A172 (cell line): ENCODE measurements at regions not wholly inside any gene's neighbourhood (a gene's known extent, or its start where the extent isn't known, plus 50 kb on each side); places are given as distances from the start of the nearest gene placed in this dataset.
A peak's percentile ranks its signal among the peaks of the same experiment; 100 is the strongest.
"Not testable (repeated sequence)": the region's sequence is repeated elsewhere in the genome, so short reads cannot be mapped to it uniquely, and the experiment has no call there.

Experiments
- DNase-seq: peaks from one replicate; pipeline ENCODE4 v3.0.0-alpha.2; 2015; ENCODE audit warnings: low spot score

DNA sequence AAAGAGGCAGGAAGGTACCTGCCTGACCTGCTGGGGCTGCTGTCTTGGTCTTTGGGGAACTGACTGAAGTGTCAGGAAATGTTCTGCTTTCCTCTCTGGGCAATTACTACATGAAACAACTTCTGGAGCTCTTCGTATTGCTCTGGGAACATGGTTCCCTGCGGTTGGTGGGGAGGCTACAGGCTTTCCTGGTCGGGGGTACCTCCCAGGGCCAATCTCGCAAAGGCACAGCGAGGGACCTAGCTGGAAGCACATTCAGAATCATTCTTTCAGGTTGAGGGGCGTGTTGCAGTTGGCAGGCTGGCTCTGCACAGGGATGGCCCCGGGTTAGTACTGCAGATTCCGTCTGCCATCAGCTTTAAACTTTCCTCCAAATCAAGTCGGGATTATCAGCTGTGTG lies 88.9 kb upstream of the RANBP3L start:
- DNase-seq: no peak

DNA sequence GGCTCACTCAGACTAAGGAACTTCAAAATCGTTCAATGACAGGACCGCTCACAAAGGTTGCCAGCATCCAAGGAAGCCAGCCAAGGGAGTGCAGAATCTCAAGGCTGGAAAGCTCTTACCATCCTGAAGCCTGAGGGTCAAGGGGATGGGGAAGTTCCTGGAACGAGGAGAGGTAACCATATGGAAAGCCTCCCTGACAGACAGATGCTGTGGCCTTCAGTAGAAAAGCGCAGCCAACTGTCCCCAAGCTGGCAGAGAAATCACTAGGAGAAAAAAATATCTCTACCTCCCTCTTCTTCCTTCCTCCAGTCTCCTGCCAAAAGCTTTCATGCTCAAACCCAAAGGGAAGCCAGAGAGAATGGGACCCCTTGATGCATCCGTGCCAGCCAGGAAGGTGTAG lies 90.5 kb upstream of the RANBP3L start:
- DNase-seq: no peak

DNA sequence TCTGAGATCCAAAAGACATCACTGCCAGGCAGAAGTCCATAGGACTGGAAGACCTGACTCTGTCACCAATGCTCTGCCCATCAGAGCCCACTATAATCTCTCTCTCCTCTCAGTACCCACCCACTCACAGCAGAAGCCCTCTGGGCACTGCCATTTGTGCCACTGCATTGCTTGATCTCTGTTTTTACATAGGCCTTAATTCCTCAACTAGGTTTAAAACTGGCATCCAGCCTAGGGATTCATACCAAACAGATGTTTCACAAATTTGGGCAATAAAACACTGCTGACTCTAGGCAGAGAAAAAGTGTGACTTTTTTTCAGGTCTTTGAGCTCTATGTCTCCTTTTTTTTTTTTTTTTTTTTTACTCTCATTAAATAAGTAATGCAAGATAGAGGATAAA lies 91.1 kb upstream of the RANBP3L start:
- DNase-seq: peak; percentile 53

DNA sequence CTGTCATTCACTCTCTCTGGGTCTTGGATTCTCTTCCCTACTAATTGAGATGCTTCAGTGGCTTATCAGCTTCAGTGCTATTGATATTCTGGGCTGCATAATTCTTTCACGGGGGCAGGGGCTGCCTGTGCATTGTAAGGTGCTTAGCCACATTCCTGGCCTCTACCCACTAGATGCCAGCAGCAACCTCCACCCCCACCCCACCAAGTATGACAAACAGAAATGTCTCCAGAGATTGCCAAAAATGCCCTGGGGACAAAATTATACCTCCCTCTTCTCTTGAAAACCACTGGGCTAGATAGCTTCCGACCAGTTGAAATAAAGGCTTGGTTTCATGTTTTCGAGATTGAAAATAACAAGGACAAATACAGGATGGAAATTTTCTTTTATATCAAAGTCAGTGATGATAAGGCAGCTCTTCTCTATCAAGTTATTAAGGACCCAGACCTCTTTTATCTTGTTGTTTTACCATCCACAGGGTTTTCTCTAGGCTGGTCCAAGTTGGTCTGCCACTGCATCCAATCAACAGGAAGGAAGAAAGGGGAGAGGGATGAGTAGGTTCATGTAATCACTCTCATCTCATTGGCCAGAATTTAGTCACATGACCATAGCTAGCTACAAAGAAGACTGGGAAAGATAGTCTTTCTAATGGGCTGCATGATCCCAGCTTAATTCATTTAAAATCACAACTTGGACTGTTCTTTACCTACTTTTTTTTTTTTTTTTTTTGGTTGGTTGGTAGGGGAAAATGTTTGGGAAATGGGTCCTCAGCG lies 92.1 kb upstream of the RANBP3L start:
- no peak for DNase-seq

DNA sequence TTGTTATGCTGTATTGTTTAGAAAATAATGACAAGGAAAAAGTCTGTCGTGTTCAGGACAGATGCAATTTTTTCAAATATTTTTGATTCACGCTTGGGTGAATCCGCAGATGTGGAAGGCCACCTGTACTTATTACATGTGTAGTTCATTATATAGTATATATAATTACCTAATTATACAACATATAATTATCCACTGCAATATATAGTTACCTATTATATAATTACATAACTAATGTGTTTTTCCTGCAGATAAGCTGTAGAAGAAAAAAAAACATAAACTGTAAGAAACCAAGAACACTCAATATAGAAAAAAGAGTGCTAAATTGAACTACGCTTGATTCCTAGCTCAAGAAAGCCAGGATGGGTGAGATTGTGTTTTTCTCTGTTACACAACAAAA lies 93.6 kb upstream of the RANBP3L start:
- no peak for DNase-seq

DNA sequence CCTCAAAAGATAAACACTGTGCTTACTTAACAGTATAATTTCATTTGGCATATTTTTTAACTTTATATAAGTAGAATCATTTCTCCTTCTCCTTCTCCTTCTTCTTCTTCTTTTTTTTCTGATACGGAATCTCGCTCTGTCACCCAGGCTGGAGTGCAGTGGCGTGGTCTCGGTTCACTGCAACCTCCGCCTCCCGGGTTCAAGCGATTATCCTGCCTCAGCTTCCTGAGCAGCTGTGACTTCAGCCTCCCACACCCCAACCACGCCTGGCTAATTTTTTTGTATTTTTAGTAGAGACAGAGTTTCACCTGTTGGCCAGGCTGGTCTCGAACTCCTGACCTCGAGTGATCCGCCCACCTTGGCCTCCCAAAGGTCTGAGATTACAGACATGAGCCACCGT lies 94.2 kb upstream of the RANBP3L start:
- not testable (repeated sequence) for DNase-seq

DNA sequence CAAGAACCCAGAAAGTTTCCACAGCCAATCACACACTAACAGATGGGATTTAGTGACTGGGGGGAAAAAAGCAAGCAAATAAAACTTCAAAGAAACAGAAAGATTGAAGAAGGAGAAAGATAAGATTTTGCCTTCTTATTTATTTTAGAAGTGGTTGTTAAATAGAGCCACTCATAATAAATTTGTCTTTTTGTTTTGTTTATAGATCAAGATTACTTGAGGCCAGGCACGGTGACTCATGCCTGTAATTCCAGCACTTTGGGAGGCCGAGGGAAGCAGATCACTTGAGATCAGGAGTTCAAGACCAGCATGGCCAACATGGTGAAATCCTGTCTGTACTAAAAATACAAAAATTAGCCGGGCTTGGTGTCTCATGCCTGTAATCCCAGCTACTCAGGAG lies 94.9 kb upstream of the RANBP3L start:
- DNase-seq: no peak

DNA sequence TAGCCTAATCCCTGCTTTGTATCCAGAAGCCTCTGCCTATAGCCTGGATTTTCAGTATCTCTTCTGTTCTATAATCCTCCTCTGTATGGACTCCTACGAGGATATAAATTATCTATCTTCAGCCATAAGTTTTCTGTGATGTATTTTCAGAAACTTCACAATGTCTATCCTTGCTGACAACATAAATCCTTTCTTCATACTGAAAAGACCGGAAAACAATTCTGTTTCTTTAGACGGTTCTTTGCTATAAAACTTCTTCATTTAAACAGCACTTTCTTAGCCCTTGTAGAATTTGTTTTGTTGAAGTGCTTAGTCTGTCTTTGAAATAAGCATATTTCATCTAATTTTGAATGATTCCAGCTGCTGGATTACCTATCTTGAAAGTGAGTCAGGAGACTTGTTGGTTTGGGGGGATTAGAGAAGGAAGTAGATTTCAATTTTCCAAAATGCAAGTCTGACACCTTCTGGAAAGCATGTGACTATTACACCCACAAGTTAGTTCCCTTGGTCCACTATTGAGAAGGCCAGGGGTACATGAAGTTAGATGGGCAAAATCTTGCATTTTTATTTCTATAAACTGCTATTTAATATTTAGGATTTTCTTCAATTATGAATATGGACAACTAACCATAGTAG lies 96.3 kb upstream of the RANBP3L start:
- DNase-seq: no peak

DNA sequence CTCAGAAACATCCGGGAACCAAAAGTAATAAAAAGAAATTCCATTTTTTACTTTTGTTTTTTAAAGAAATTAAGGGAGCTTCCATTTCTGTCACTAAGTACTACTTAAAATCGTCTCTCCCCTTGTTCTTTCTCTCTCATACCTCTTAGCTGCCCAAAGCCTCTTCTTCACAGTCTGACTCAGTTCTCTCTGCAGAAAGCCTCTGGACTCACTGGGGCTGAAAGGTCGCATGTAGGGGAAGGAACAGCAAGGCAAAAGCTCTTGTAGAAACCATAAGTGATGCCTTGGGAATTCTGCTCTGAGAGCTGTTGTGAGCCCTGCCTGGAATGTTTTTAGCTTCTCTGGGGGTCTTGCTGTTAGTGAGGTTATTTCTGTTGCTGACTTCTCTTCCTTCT lies 100.8 kb upstream of the RANBP3L start:
- DNase-seq: no peak

DNA sequence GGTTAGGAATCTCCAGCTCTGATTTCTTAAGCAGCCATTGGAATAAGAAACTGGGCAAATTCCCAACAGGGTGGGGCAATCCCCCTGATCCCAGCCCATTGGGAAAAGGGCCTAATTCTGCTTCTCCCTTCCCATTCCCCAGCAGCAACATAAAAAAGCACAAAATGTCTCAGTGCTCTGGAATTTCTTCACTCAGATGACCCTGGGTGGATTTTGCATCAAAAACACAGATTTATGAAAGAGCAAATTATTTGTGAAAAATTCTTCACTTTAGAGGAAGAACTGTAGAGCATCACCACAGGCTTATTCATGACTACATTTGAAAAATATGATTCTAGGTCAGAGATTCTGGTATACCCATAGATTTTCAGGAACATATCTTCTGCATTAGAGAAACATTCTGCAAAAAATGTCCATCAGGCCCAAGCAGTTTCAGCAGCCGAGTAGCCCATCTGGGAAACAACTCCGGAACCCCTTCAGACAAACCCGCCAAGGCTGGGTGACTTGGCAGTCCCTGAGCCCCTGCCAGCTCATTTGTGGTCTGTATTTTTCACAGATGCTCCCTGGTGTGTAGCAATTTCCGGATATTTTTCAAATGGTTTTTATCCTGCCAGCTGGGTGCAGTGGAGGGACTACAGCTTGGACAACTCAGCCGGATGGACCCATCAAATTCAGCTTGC lies 102.1 kb upstream of the RANBP3L start:
- peak; percentile 90 for DNase-seq

DNA sequence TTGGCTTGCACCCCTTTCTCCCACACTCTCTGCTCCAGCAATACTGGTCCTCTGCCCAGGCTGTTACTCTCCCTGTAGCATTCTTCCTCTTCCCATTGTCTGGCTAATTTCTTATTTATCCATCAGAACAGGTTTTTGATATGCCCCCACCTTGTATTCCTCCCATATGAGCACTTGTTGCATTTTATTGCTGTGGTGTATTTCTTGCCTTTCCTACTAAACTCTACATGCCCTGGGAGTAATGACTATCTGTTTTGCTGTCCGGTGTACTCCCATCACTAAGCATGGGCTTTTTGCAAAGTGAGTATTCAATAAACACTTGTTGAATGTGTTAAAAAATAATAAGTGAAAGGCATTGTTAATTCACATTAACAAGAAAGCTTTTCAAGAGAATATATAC lies 104.3 kb upstream of the RANBP3L start:
- no peak for DNase-seq

DNA sequence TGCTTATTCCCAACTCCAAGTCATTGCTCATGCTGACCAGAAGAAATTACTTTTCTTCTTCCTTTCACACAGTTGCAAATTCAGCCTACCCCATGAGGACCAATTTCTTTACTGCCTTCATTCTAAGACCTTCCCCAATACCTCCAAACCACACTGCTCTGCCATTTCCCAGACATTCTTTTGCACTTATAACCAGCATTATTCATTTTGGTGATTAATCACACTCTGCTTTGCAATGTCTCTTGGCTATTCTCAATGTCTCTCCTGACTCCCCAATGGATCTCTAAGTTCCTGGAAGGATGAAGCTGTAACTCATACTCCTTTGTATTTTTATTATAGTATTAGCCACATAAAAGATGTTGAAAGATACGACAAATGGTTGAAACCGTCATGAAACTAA lies 105.7 kb upstream of the RANBP3L start:
- no peak for DNase-seq

DNA sequence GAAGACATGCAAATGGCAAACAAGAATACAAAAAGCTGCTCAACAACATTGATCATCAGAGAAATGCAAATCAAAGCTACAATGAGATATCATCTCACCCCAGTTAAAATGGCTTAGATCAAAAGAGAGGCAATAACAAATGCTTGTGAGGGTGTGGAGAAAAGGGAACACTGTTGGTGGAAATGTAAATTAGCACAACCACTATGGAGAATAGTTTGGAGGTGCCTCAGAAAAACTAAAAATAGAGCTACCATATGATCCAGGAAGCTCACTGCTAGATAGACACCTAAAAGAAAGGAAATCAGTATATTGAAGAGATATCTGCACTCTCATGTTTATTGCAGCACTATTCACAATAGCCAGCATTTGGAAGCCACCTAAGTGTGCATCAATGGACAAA lies 108.0 kb upstream of the RANBP3L start:
- DNase-seq: not testable (repeated sequence)

DNA sequence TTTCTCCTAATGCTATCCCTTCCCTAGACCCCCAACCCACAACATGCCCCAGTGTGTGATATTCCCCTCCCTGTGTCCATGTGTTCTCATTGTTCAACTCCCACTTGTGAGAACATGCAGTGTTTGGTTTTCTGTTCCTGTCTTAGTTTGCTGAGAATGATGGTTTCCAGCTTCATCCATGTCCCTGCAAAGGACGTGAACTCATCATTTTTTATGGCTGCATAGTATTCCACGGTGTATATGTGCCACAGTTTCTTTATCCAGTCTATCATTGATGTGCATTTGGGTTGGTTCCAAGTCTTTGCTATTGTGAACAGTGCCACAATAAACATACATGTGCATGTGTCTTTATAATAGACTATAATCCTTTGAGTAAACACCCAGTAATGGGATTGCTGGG lies 109.0 kb upstream of the RANBP3L start:
- DNase-seq: not testable (repeated sequence)

DNA sequence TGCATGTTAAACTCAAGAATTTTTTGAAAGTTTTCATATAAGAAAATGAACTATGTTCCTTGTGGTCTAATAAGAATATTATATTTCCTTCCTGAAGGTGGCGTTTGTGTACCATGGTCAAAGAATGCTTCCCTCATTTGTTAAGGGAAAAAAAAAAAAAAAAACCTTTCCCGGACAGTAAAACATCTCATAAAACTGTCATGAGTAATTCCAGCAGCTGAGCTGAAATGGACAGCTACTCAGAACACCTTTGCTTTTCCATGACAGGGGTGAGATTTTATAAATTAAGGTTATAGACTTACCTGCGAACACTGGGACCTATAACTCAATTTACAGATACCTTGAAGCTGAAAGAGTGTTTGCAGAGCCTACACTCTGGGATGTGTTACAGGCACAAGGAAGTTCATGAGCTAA lies 113.2 kb upstream of the RANBP3L start:
- DNase-seq: peak; percentile 52

DNA sequence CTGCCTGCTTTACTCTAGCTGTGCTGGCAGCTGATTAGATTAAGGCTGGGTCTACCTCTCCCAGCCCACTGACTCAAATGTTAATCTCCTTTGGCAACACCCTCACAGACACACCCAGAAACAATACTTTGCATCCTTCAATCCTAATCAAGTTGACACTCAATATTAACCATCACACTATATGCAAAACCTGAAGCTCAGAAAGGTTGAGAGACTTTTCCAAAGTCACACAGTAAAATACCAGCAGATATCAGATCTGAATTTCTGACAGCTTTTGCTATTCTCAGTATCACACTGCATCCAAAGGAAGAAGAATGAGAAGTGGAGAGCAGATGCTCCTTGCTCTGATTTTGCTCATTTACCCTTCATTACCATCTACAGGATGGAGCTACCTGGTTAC lies 114.9 kb upstream of the RANBP3L start:
- DNase-seq: no peak

DNA sequence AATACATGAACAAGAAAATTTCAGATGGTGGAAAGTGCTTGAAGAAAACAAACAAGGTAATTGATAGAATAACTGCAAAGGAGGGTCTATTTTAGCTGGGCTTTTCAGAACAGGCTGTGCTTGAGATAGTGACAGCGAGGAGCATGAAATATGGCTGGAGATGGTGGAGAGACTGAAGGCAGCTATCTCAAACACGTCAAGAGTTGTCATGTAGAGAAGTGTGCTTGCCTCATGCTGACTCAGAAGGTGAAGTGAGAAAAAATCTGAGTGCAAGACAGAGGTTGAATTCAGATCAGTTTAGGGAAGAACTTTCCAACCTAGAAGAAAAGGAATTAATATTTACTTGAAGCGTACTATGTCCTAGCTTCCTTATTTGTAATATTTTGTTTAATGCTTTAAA lies 115.5 kb upstream of the RANBP3L start:
- no peak for DNase-seq

DNA sequence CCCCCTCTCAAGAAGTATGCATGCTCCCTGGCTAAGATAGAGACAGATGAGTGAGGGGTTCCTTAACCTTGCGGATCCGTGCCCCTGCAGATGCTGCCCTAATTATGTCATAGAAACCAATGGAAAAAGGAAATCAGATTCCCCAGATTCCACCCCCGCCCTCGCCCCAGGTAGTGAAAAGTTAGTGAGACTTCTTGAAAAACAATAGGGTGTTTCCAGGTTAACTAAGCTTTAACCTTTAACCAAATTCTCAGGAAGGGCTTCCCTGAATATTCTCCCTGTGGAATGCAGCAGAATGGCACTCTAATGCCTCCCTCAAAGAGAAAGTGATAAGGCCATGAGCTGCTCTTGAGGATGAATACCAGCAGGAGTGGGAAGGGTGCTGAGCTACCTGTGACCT lies 116.0 kb upstream of the RANBP3L start:
- no peak for DNase-seq

DNA sequence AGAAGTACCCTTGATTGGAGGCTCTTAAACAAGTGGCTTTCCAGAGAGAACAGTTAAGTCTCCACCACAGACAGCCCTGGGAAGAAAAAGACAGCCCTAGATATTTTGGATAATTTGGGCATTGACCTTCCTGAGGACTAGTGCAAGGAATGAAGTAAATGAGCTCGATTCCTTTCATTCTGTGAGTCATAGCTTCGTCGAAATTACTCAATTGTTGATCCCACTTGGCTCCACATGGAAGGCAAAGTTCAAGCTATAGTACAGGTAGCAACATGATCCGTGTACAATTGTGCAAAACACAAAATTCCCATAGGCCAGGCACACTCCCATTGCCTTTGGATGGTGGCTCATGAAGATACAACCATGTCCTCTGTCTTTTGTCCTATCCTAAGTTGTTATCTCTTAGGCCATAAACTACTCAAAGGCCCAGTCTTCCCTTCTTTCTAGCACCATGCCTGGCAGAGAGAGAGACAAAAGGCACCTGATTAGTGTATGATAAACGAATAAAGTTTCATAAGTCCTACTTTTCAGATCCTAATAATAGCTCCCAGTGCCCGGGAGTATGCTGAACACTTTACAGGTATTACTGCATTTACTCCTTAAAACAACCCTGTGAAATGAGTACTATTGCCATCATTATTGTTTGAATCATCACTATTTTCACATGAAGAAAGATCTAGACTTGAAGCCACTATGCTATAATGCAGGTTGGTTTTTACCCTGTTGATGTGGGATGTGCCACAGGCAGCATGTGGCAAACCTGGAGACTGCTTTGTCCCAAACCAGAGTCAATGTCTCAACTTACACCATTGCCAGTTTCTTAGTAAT lies 116.7 kb upstream of the RANBP3L start:
- no peak for DNase-seq

DNA sequence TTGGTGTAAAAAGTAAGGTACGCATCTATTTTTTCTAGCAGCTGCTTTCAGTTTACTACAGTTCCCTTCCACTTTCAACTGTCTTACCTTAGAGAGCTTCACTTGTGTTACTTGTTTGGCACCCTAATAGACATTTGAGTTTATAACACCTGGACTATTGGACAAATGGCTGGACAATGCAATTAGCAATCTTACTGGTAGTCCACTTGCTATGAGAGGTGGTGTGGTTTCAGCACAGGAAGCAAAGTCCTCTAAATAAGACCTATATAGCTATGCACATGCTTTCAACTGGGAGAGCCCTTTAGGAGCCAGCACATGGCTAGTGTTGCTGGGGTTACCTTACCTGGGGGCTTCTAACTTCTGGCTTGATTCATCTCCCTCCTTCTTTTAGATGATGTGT lies 119.6 kb upstream of the RANBP3L start:
- DNase-seq: no peak

DNA sequence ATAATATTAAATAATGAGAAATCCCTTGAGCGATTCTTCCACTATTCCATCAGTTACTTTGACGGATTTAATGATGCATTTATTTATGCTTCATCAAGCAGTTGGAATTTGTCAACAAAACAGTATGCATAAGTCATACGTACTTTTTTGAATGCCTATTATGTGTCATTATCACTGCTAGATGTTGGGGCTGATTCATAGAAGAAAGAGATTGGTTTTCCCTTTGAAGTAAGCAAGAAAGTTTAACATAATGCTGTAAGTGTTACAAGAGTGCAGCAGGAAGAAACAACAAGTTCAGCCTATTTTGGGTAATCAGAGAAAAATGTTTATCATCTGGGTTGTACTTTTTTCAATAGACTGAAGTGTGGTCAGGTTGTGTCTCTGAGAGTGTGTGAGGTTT lies 121.2 kb upstream of the RANBP3L start:
- DNase-seq: no peak

DNA sequence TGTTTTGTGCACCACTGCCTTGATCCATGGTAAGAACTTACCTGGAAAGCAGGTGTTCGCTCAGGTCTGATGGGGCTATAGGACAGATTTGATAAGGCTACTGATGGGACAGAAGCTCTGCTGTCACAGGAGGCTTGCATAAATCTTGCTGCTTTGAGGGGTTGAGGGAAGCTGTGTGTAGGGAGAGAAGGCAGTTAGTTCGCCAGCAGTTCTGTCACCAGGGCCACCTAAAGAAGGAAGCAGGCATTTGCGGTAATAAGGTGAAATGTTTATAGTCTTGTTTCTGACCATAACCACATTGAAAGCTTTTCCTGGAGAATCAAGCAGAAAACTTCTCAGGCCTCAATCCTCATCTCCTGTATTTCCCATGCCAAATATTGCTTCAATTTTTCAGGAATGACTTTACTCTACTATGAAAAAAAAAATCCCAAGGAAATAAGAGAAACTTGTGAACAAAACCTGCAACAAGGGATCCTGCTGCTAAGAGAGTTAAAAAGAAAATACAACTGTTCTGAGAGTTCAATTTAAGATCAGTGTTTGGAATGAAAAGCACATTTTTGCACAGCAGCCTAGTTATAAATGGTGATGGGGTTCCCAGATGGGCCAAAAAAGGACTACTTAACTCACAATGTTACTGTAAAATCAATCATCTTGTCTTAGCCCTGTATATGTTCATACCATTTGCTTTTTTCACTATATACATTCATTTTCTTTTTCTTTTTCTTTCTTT lies 122.0 kb upstream of the RANBP3L start:
- DNase-seq: no peak
